ENCODE measurements at regions not wholly inside any gene's neighbourhood (a gene's known extent, or its start where the extent isn't known, plus 50 kb on each side); places are given as distances from the start of the nearest gene placed in this dataset.

GRCh38 chr6:93727447-93727846, 308.1 kb upstream of the EPHA7 start:
- no peak for TF ChIP-seq POLR2A (IDR thresholded peaks at IDR 0.05)
- TF ChIP-seq CTCF (IDR thresholded peaks at IDR 0.05): no peak
- Histone ChIP-seq H3K4me3 (no peak overlapping the region), H3K27ac (no peak overlapping the region), H3K4me1 (no peaks in the 10 kb centered on the region), H3K27me3 (no peaks in the 10 kb centered on the region), H3K36me3 (no peaks in the 10 kb centered on the region), H3K9me3 (no peaks in the 10 kb centered on the region)
- DNase-seq: no peak
- ATAC-seq: no peak
- WGBS (ENCODE audit: insufficient coverage, low coverage, low lambda C conversion rate, missing lambda C conversion rate): 20% methylated on average over 3 of the region's 3 CpGs
- intact Hi-C loops (cut with DNase I): no loop called here

GRCh38 chr6:93721386-93722048, 302.2 kb upstream of the EPHA7 start:
- WGBS (ENCODE audit: insufficient coverage, low coverage, low lambda C conversion rate, missing lambda C conversion rate): 31% methylated on average over 3 of the region's 3 CpGs
- Histone ChIP-seq H3K27ac (no peak overlapping the region), H3K9me3 (no peaks in the 10 kb centered on the region), H3K36me3 (no peaks in the 10 kb centered on the region), H3K4me3 (no peak overlapping the region), H3K27me3 (no peaks in the 10 kb centered on the region), H3K4me1 (no peaks in the 10 kb centered on the region)
- intact Hi-C loops (cut with DNase I): no loop called here
- ATAC-seq (peak; percentile 22 to 59 (median 42)), DNase-seq (no peak)
- peak; percentile 10 to 47 (median 23) for TF ChIP-seq CTCF (IDR thresholded peaks at IDR 0.05)
- no peak for TF ChIP-seq POLR2A (IDR thresholded peaks at IDR 0.05)

GRCh38 chr6:93713974-93714373, 294.6 kb upstream of the EPHA7 start:
- no peak overlapping the region for H3K27ac ChIP-seq
- intact Hi-C loops (cut with DNase I): no loop called here
- TF ChIP-seq POLR2A (IDR thresholded peaks at IDR 0.05) (no peak), CTCF (IDR thresholded peaks at IDR 0.05) (no peak)
- no peak for ATAC-seq
- H3K36me3 ChIP-seq: no peaks in the 10 kb centered on the region
- no peaks in the 10 kb centered on the region for H3K27me3 ChIP-seq
- no peak overlapping the region for H3K4me3 ChIP-seq
- no peaks in the 10 kb centered on the region for H3K9me3 ChIP-seq
- H3K4me1 ChIP-seq: no peaks in the 10 kb centered on the region
- no peak for DNase-seq

- no peaks in the 10 kb centered on the region for H3K36me3 ChIP-seq
- WGBS (ENCODE audit: insufficient coverage, low coverage, low lambda C conversion rate, missing lambda C conversion rate): 25% methylated on average over 1 of the region's 1 CpG
- DNase-seq: no peak
- H3K27ac ChIP-seq: no peak overlapping the region
- intact Hi-C loops (cut with DNase I): no loop called here
- no peak for TF ChIP-seq POLR2A (IDR thresholded peaks at IDR 0.05)
- TF ChIP-seq CTCF (IDR thresholded peaks at IDR 0.05): no peak
- no peaks in the 10 kb centered on the region for H3K27me3 ChIP-seq
- no peaks in the 10 kb centered on the region for H3K4me1 ChIP-seq
- no peaks in the 10 kb centered on the region for H3K9me3 ChIP-seq
- no peak for ATAC-seq
- H3K4me3 ChIP-seq: no peak overlapping the region
These were observed 284.1 kb upstream of the EPHA7 start for GRCh38 chr6:93703431-93703830.

GRCh38 chr6:93701526-93701925, 282.2 kb upstream of the EPHA7 start:
- no peaks in the 10 kb centered on the region for H3K36me3 ChIP-seq
- intact Hi-C loops (cut with DNase I): no loop called here
- H3K4me1 ChIP-seq: no peaks in the 10 kb centered on the region
- H3K27ac ChIP-seq: no peak overlapping the region
- no peaks in the 10 kb centered on the region for H3K9me3 ChIP-seq
- no peaks in the 10 kb centered on the region for H3K27me3 ChIP-seq
- WGBS (ENCODE audit: insufficient coverage, low coverage, low lambda C conversion rate, missing lambda C conversion rate): 51% methylated on average over 2 of the region's 2 CpGs
- H3K4me3 ChIP-seq: no peak overlapping the region
- no peak for TF ChIP-seq CTCF (IDR thresholded peaks at IDR 0.05)
- no peak for TF ChIP-seq POLR2A (IDR thresholded peaks at IDR 0.05)
- ATAC-seq (no peak), DNase-seq (no peak)

Measured in right lobe of liver (tissue), 6 donors.